Heart left ventricle (tissue), 13 donors: ENCODE measurements at regions not wholly inside any gene's neighbourhood (a gene's known extent, or its start where the extent isn't known, plus 50 kb on each side); places are given as distances from the start of the nearest gene placed in this dataset.

Source experiments
- CTCF ChIP-seq, 12 donors: fragments of 200-600 bp; sonication (generic) in 4 of 12; IDR thresholded peaks; one replicate each; pipeline versions ENCODE4 v1.5.0 to v1.8.0; 2018 to 2022; ENCODE audit warnings: antibody characterized with exemption in 12 of 12, mild to moderate bottlenecking in 5 of 12
- POLR2A ChIP-seq, 2 donors: fragments of 450-650 bp; IDR thresholded peaks; one replicate each; pipeline ENCODE4 v1.6.1; 2017; ENCODE audit warnings: antibody characterized with exemption in 2 of 2, mild to moderate bottlenecking in 2 of 2, moderate library complexity in 2 of 2
- donor health status: ischemic (EF 13 %, LVEDD 7.1; RV severe dilation, severe dysfunction).
- donor health status: DM: no; HTN: yes; CAD: no.
- donor health status: DM: no; HTN: no; CAD: no.
- donor health status: ischemic (EF 25% LVEDD 6.9; RV normal size, moderate dysfunction).
- donor health status: ischemic (EF 25% LVEDD 5.7; RV mildly dilated, moderate dysfunction).
- donor health status: ischemic (EF 35%, LVEDD 5.7; RV mildly dilated, moderate dysfunction).
- donor health status: nonischemic (EF 11% LVEDD 7.7; RV severe dilation, severe dysfunction).
- donor health status: DM: yes; HTN: yes; CAD: no.
- donor health status: PGD.
- donor health status: ischemic (EF 29% LVEDD 5.4; RV normal size, mild dysfunction).
- donor health status: nonischemic (EF 23%, LVEDD 6.1; RV moderate dilation, normal function).

- TF ChIP-seq POLR2A (IDR thresholded peaks at IDR 0.05) (no peak), CTCF (IDR thresholded peaks at IDR 0.05) (no peak)
Measured at GRCh38 chr1:81512252-81513003, 288.3 kb upstream of the ADGRL2 start.
